LHCN-M2 (cell line): ENCODE measurements at regions not wholly inside any gene's neighbourhood (a gene's known extent, or its start where the extent isn't known, plus 50 kb on each side); places are given as distances from the start of the nearest gene placed in this dataset.

Experiments
- DNase-seq: peaks from one replicate; pipeline ENCODE4 v3.0.0-alpha.2; 2012; ENCODE audit warnings: low read depth

GRCh38 chr20:39278230-39278788 is 316.2 kb downstream of the DHX35 start:
- no peak for DNase-seq

GRCh38 chr20:39277185-39277584 is 315.0 kb downstream of the DHX35 start:
- no peak for DNase-seq

GRCh38 chr20:39270837-39271604 is 308.9 kb downstream of the DHX35 start:
- DNase-seq, result no peak

GRCh38 chr20:39269493-39270217 is 307.5 kb downstream of the DHX35 start:
- no peak for DNase-seq

GRCh38 chr20:39268981-39269461 is 306.9 kb downstream of the DHX35 start:
- no peak for DNase-seq

- no peak for DNase-seq
Observed at GRCh38 chr20:39268491-39268951, 306.4 kb downstream of the DHX35 start.

- DNase-seq, result no peak
Observed at GRCh38 chr20:39266989-39267388, 304.8 kb downstream of the DHX35 start.

- peak; percentile 32 for DNase-seq
Observed at GRCh38 chr20:39264506-39265172, 302.5 kb downstream of the DHX35 start.

GRCh38 chr20:39263076-39263475 is 300.9 kb downstream of the DHX35 start:
- DNase-seq, result no peak

- no peak for DNase-seq
Observed at GRCh38 chr20:39259808-39260207, 297.7 kb downstream of the DHX35 start.

- DNase-seq, result no peak
Observed at GRCh38 chr20:39259010-39259803, 297.1 kb downstream of the DHX35 start.

GRCh38 chr20:39258253-39258652 is 296.1 kb downstream of the DHX35 start:
- DNase-seq, result no peak

- no peak for DNase-seq
Observed at GRCh38 chr20:39253051-39253755, 291.1 kb downstream of the DHX35 start.

- DNase-seq, result no peak
Observed at GRCh38 chr20:39252035-39252434, 289.9 kb downstream of the DHX35 start.

- DNase-seq, result no peak
Observed at GRCh38 chr20:39249798-39250197, 287.7 kb downstream of the DHX35 start.

- no peak for DNase-seq
Observed at GRCh38 chr20:39248862-39249485, 286.8 kb downstream of the DHX35 start.

GRCh38 chr20:39248171-39248861 is 286.2 kb downstream of the DHX35 start:
- no peak for DNase-seq

- DNase-seq, result no peak
Observed at GRCh38 chr20:39246436-39246835, 284.3 kb downstream of the DHX35 start.

GRCh38 chr20:39245685-39246311 is 283.7 kb downstream of the DHX35 start:
- DNase-seq, result no peak
